ENCODE measurements at regions not wholly inside any gene's neighbourhood (a gene's known extent, or its start where the extent isn't known, plus 50 kb on each side); places are given as distances from the start of the nearest gene placed in this dataset.

GRCh38 chr12:88994971-88995370 lies 357.3 kb downstream of the DUSP6 start:
- DNase-seq (ENCODE audit: low read depth), result no peak
- no peak for FAIRE-seq
- TF ChIP-seq CTCF (IDR thresholded peaks at IDR 0.05; ENCODE audit: insufficient read depth, low read length, severe bottlenecking), result no peak
- no peaks in the 10 kb centered on the region for H3K27me3 ChIP-seq (ENCODE audit: control insufficient read depth, insufficient read depth, low read length)
- no peak overlapping the region for H3K4me3 ChIP-seq (ENCODE audit: low read depth, low read length)
- no peaks in the 10 kb centered on the region for H3K36me3 ChIP-seq (ENCODE audit: control insufficient read depth, insufficient read depth, low read length)

- no peak for DNase-seq (ENCODE audit: low read depth)
- Histone ChIP-seq H3K4me3 (ENCODE audit: low read depth, low read length) (no peak overlapping the region), H3K36me3 (ENCODE audit: control insufficient read depth, insufficient read depth, low read length) (no peaks in the 10 kb centered on the region), H3K27me3 (ENCODE audit: control insufficient read depth, insufficient read depth, low read length) (no peaks in the 10 kb centered on the region)
- FAIRE-seq, result no peak
- TF ChIP-seq CTCF (IDR thresholded peaks at IDR 0.05; ENCODE audit: insufficient read depth, low read length, severe bottlenecking), result no peak
Observed at GRCh38 chr12:88994537-88994936, 357.8 kb downstream of the DUSP6 start.

GRCh38 chr12:88993651-88994050 lies 358.6 kb downstream of the DUSP6 start:
- DNase-seq (ENCODE audit: low read depth) (peak; percentile 76), FAIRE-seq (no peak)
- Histone ChIP-seq H3K36me3 (ENCODE audit: control insufficient read depth, insufficient read depth, low read length) (no peaks in the 10 kb centered on the region), H3K27me3 (ENCODE audit: control insufficient read depth, insufficient read depth, low read length) (no peaks in the 10 kb centered on the region), H3K4me3 (ENCODE audit: low read depth, low read length) (no peak overlapping the region)
- no peak for TF ChIP-seq CTCF (IDR thresholded peaks at IDR 0.05; ENCODE audit: insufficient read depth, low read length, severe bottlenecking)

- Histone ChIP-seq H3K36me3 (ENCODE audit: control insufficient read depth, insufficient read depth, low read length) (no peaks in the 10 kb centered on the region), H3K4me3 (ENCODE audit: low read depth, low read length) (no peak overlapping the region), H3K27me3 (ENCODE audit: control insufficient read depth, insufficient read depth, low read length) (no peaks in the 10 kb centered on the region)
- no peak for TF ChIP-seq CTCF (IDR thresholded peaks at IDR 0.05; ENCODE audit: insufficient read depth, low read length, severe bottlenecking)
- no peak for DNase-seq (ENCODE audit: low read depth)
- no peak for FAIRE-seq
Observed at GRCh38 chr12:88986056-88986455, 366.2 kb downstream of the DUSP6 start.

GRCh38 chr12:88985631-88986030 lies 366.7 kb downstream of the DUSP6 start:
- Histone ChIP-seq H3K4me3 (ENCODE audit: low read depth, low read length) (no peak overlapping the region), H3K36me3 (ENCODE audit: control insufficient read depth, insufficient read depth, low read length) (no peaks in the 10 kb centered on the region), H3K27me3 (ENCODE audit: control insufficient read depth, insufficient read depth, low read length) (no peaks in the 10 kb centered on the region)
- FAIRE-seq, result no peak
- TF ChIP-seq CTCF (IDR thresholded peaks at IDR 0.05; ENCODE audit: insufficient read depth, low read length, severe bottlenecking), result no peak
- DNase-seq (ENCODE audit: low read depth), result no peak

GRCh38 chr12:88985011-88985410 lies 367.3 kb downstream of the DUSP6 start:
- Histone ChIP-seq H3K36me3 (ENCODE audit: control insufficient read depth, insufficient read depth, low read length) (no peaks in the 10 kb centered on the region), H3K27me3 (ENCODE audit: control insufficient read depth, insufficient read depth, low read length) (no peaks in the 10 kb centered on the region), H3K4me3 (ENCODE audit: low read depth, low read length) (no peak overlapping the region)
- no peak for DNase-seq (ENCODE audit: low read depth)
- FAIRE-seq, result no peak
- no peak for TF ChIP-seq CTCF (IDR thresholded peaks at IDR 0.05; ENCODE audit: insufficient read depth, low read length, severe bottlenecking)
